HCT116 (cell line): ENCODE measurements at regions not wholly inside any gene's neighbourhood (a gene's known extent, or its start where the extent isn't known, plus 50 kb on each side); places are given as distances from the start of the nearest gene placed in this dataset.

ENCODE experiments used
- ATAC-seq: fragments of 200-7000 bp; cut with Tn5 transposase; 2 replicates; pipeline ENCODE4 v1.9.1; 2020; ENCODE audit warnings: mild to moderate bottlenecking, moderate library complexity
- BruUV-seq: library from RNA; stranded (reverse); fragments of 400-500 nt; replicated peaks from 2 replicates; lab custom pipeline; 2021; lab: Mats Ljungman, UMichigan
- CTCF ChIA-PET: fragments of 300-600 bp; sonication (Branson Sonifier 250); formaldehyde crosslinking; loops from one replicate; lab custom pipeline; 2021; ENCODE audit warnings: antibody characterized with exemption; lab: Charles Lee
- POLR2A ChIA-PET: fragments of 300-600, 350-600 bp; sonication (Branson Sonifier 250); formaldehyde crosslinking; loops from one replicate; lab custom pipeline; 2021; ENCODE audit warnings: antibody characterized with exemption; lab: Charles Lee
- RAD21 ChIA-PET, 2 experiments: fragments of 300-600 bp; sonication (Branson Sonifier 250); formaldehyde crosslinking; loops; one replicate each; lab custom pipeline; 2023; ENCODE audit warnings: low total read pairs in 2 of 2; ENCODE audit not compliant: uncharacterized antibody in 2 of 2, unreplicated experiment in 2 of 2, low non-redundant PET in 1 of 2; lab: Charles Lee
- DNase-seq: peaks from one replicate; pipeline ENCODE4 v3.0.0-alpha.2; 2010; ENCODE audit warnings: low read depth, low spot score
- H2AFZ ChIP-seq: fragments of 200-600 bp; shearing (Covaris generic), sonication (generic); 2 replicates; pipeline ENCODE4 v1.6.1; 2017; ENCODE audit warnings: low read depth, mixed run types, mixed read lengths, antibody characterized with exemption, low read length; ENCODE audit not compliant: poor library complexity, severe bottlenecking
- H3K27ac ChIP-seq: 2 replicates; pipeline ENCODE4 v1.5.1; 2012; ENCODE audit warnings: low read depth, low read length
- H3K27me3 ChIP-seq: fragments of 200-600 bp; sonication (generic); 2 replicates; pipeline ENCODE4 v1.6.1; 2016; ENCODE audit warnings: mixed run types, low read length, mixed read lengths; ENCODE audit not compliant: insufficient read depth
- H3K36me3 ChIP-seq, 2 experiments: fragments of 200-500 bp in 1 of 2; fragments of 200-600 bp in 1 of 2; sonication (Bioruptor generic) in 1 of 2; sonication (generic) in 1 of 2; 2 replicates each; pipeline versions ENCODE4 v1.5.1 to v1.6.1; 2014 to 2016; ENCODE audit warnings: low read length in 2 of 2, inconsistent platforms in 1 of 2, mixed read lengths in 1 of 2, mixed run types in 1 of 2; ENCODE audit not compliant: insufficient read depth in 2 of 2, control insufficient read depth in 1 of 2
- H3K4me1 ChIP-seq, 2 experiments: fragments of 200-600 bp in 1 of 2; sonication (generic) in 1 of 2; 2 replicates each; pipeline versions ENCODE4 v1.5.1 to v1.6.1; 2012 to 2017; ENCODE audit warnings: low read length in 2 of 2, inconsistent platforms in 1 of 2, mild to moderate bottlenecking in 1 of 2, mixed read lengths in 1 of 2, mixed run types in 1 of 2, moderate library complexity in 1 of 2; ENCODE audit not compliant: insufficient read depth in 2 of 2, control insufficient read depth in 1 of 2
- H3K4me2 ChIP-seq: fragments of 200-600 bp; sonication (generic); 2 replicates; pipeline ENCODE4 v1.6.1; 2017; ENCODE audit warnings: mixed run types, low read length, mixed read lengths
- H3K4me3 ChIP-seq, 2 experiments: fragments of 200-600 bp in 1 of 2; sonication (generic) in 1 of 2; replicated peaks in 1 of 2; 2 replicates each; pipeline ENCODE4 v1.5.1; 2011 to 2016; ENCODE audit warnings: low read length in 2 of 2, control low read depth in 1 of 2, low read depth in 1 of 2, mild to moderate bottlenecking in 1 of 2, mixed read lengths in 1 of 2, mixed run types in 1 of 2
- H3K79me2 ChIP-seq: fragments of 200-600 bp; sonication (generic); 2 replicates; pipeline ENCODE4 v1.6.1; 2017; ENCODE audit warnings: mild to moderate bottlenecking, mixed run types, low read length, moderate library complexity, mixed read lengths; ENCODE audit not compliant: insufficient read depth
- H3K9ac ChIP-seq: fragments of 200-600 bp; sonication (generic); 2 replicates; pipeline ENCODE4 v1.6.1; 2016; ENCODE audit warnings: low read length, mixed read lengths
- H3K9me2 ChIP-seq: fragments of 200-600 bp; sonication (generic), shearing (Covaris generic); 2 replicates; pipeline ENCODE4 v1.6.1; 2017; ENCODE audit warnings: mixed run types, mild to moderate bottlenecking, moderate library complexity; ENCODE audit not compliant: insufficient read depth
- H3K9me3 ChIP-seq, 2 experiments: fragments of 200-500 bp in 1 of 2; fragments of 200-600 bp in 1 of 2; sonication (Bioruptor generic) in 1 of 2; sonication (generic) in 1 of 2; 2 replicates each; pipeline ENCODE4 v1.6.1; 2014 to 2017; ENCODE audit warnings: low read length in 2 of 2, mixed read lengths in 2 of 2, inconsistent platforms in 1 of 2, low read depth in 1 of 2, mild to moderate bottlenecking in 1 of 2, mixed run types in 1 of 2, moderate library complexity in 1 of 2; ENCODE audit not compliant: control insufficient read depth in 1 of 2, insufficient read depth in 1 of 2
- H4K20me1 ChIP-seq: fragments of 200-600 bp; sonication (generic), shearing (Covaris generic); 2 replicates; pipeline ENCODE4 v1.6.1; 2017; ENCODE audit warnings: mixed run types, mild to moderate bottlenecking, moderate library complexity; ENCODE audit not compliant: insufficient read depth
- FOSL1 ChIP-seq: IDR thresholded peaks from 2 replicates; pipeline ENCODE4 v1.6.1; 2012; ENCODE audit warnings: low read depth
- POLR2AphosphoS5 ChIP-seq: IDR thresholded peaks from 2 replicates; pipeline ENCODE4 v1.6.1; 2011; ENCODE audit warnings: mild to moderate bottlenecking, low read depth, low read length, moderate library complexity
- SIN3A ChIP-seq: IDR thresholded peaks from 2 replicates; pipeline ENCODE4 v1.6.1; 2012; ENCODE audit warnings: low read depth
- TCF7L2 ChIP-seq: IDR thresholded peaks from 2 replicates; pipeline ENCODE4 v1.7.0; 2011; ENCODE audit warnings: borderline replicate concordance, inconsistent platforms; ENCODE audit not compliant: insufficient read depth, insufficient read length; ENCODE audit errors: extremely low read depth
- YY1 ChIP-seq: IDR thresholded peaks from 2 replicates; pipeline ENCODE4 v1.6.1; 2011; ENCODE audit warnings: low read length, low read depth, moderate library complexity, mild to moderate bottlenecking; ENCODE audit not compliant: insufficient replicate concordance; ENCODE audit errors: extremely low read depth
- intact Hi-C: fragments of 100-400 bp; cut with micrococcal nuclease; formaldehyde crosslinking; loops from 2 replicates; pipeline ENCODE4 v1.10.0; 2022
- TF ChIP-seq, protein P1 (sequence below): IDR thresholded peaks from 2 replicates; pipeline ENCODE4 v1.6.1; 2011; ENCODE audit warnings: mild to moderate bottlenecking, low read length, moderate library complexity; ENCODE audit not compliant: insufficient replicate concordance; ENCODE audit errors: extremely low read depth

DNA sequence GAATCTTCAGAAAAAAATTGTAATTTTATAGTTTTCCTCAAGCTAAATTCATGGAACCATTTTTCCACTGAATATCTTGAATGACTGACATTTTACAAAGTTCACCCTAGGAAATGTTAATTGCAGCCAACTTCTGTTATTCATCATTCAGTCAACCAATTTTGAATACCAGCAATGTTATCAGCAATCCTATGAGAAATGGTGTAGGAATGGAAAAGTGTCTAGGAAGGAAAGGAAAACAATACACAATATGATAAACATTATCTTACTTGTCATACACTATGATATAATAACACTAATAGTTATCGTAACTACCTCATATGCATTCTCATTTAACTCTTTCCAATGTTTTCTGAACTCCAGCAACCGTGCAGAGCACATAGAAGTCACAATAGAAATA is 790.5 kb upstream of the LRRC4C start:
- TF ChIP-seq TCF7L2 (no peak), FOSL1 (no peak), POLR2AphosphoS5 (no peak), SIN3A (no peak)
- Histone ChIP-seq H3K4me3 (no peak overlapping the region), H3K79me2 (no peaks in the 10 kb centered on the region), H3K9me3 (peaks cover 6 to 15% of the 10 kb centered on the region in 2 experiments; a peak in 3 of 4 replicates), H4K20me1 (no peaks in the 10 kb centered on the region), H3K27me3 (no peaks in the 10 kb centered on the region), H3K36me3 (no peaks in the 10 kb centered on the region), H2AFZ (no peak overlapping the region), H3K4me2 (no peak overlapping the region), H3K4me1 (no peaks in the 10 kb centered on the region), H3K9me2 (no peaks in the 10 kb centered on the region), H3K9ac (no peak overlapping the region), H3K27ac (no peak overlapping the region)
- ATAC-seq (no peak), DNase-seq (no peak)
- ChIA-PET RAD21 (no interaction called here), CTCF (no interaction called here), POLR2A (no interaction called here)
- BruUV-seq: no TSS peak
- intact Hi-C loops: no loop called here

GRCh38 chr11:42251984-42252383 is 792.5 kb upstream of the LRRC4C start:
- intact Hi-C loops: no loop called here
- RAD21 ChIA-PET: no interaction called here
- BruUV-seq: no TSS peak
- no peak overlapping the region for H2AFZ ChIP-seq
- no peaks in the 10 kb centered on the region for H3K27me3 ChIP-seq
- H3K79me2 ChIP-seq: no peaks in the 10 kb centered on the region
- peaks cover 14% of the 10 kb centered on the region in 2 experiments; a peak in 3 of 4 replicates for H3K9me3 ChIP-seq
- no peak overlapping the region for H3K4me3 ChIP-seq
- no peak overlapping the region for H3K27ac ChIP-seq
- TF ChIP-seq, protein P1, sequence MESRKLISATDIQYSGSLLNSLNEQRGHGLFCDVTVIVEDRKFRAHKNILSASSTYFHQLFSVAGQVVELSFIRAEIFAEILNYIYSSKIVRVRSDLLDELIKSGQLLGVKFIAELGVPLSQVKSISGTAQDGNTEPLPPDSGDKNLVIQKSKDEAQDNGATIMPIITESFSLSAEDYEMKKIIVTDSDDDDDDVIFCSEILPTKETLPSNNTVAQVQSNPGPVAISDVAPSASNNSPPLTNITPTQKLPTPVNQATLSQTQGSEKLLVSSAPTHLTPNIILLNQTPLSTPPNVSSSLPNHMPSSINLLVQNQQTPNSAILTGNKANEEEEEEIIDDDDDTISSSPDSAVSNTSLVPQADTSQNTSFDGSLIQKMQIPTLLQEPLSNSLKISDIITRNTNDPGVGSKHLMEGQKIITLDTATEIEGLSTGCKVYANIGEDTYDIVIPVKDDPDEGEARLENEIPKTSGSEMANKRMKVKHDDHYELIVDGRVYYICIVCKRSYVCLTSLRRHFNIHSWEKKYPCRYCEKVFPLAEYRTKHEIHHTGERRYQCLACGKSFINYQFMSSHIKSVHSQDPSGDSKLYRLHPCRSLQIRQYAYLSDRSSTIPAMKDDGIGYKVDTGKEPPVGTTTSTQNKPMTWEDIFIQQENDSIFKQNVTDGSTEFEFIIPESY: no peak
- TF ChIP-seq TCF7L2: no peak
- no peak for TF ChIP-seq YY1
- POLR2A ChIA-PET: no interaction called here
- H3K9me2 ChIP-seq: no peaks in the 10 kb centered on the region
- ATAC-seq (no peak), DNase-seq (no peak)
- CTCF ChIA-PET: no interaction called here
- H3K36me3 ChIP-seq: no peaks in the 10 kb centered on the region
- no peaks in the 10 kb centered on the region for H4K20me1 ChIP-seq
- no peak overlapping the region for H3K9ac ChIP-seq
- H3K4me1 ChIP-seq: no peaks in the 10 kb centered on the region
- H3K4me2 ChIP-seq: no peak overlapping the region
